Erythroblast (primary cell): ENCODE measurements at regions not wholly inside any gene's neighbourhood (a gene's known extent, or its start where the extent isn't known, plus 50 kb on each side); places are given as distances from the start of the nearest gene placed in this dataset.
A peak's percentile ranks its signal among the peaks of the same experiment; 100 is the strongest.
"Not testable (repeated sequence)": the region's sequence is repeated elsewhere in the genome, so short reads cannot be mapped to it uniquely, and the experiment has no call there.

ENCODE experiments used
- DNase-seq, 2 experiments: peaks; one replicate each; lab custom pipeline; 2025; lab: John Stamatoyannopoulos, UW
- GATA1 ChIP-seq: IDR thresholded peaks from 2 replicates; pipeline ENCODE4 v1.6.1; 2011; ENCODE audit warnings: low read depth, mild to moderate bottlenecking, control low read depth, low read length, moderate library complexity
- POLR2A ChIP-seq: IDR thresholded peaks from 2 replicates; pipeline ENCODE4 v1.6.1; 2011; ENCODE audit warnings: mild to moderate bottlenecking, low read length

- no peak for TF ChIP-seq GATA1
- TF ChIP-seq POLR2A = no peak
- DNase-seq = peak; percentile 85 to 95
These were observed 112.5 kb upstream of the LARP1 start for GRCh38 chr5:154642499-154643245.

GRCh38 chr5:154640213-154640831 lies 114.9 kb upstream of the LARP1 start:
- peak; percentile 47 to 58 for DNase-seq

GRCh38 chr5:154636786-154637185 lies 118.4 kb upstream of the LARP1 start:
- DNase-seq = not testable (repeated sequence)

DNA sequence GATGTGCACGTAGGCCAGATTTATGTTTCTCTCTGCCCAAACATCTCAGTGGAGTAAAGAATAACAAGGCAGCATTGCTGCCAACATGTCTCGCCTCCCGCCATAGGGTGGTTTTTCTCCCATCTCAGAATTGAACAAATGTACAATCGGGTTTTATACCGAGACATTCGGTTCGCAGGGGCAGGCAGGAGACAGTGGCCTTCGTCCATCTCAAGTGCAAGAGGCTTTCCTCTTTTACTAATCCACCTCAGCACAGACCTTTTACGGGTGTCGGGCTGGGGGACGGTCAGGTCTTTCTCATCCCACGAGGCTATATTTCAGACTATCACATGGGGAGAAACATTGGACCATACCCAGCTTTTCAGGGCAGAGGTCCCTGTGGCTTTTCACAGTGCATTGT lies 118.9 kb upstream of the LARP1 start:
- not testable (repeated sequence) for DNase-seq

- DNase-seq = not testable (repeated sequence)
These were observed 121.4 kb upstream of the LARP1 start for GRCh38 chr5:154633744-154634143.

DNA sequence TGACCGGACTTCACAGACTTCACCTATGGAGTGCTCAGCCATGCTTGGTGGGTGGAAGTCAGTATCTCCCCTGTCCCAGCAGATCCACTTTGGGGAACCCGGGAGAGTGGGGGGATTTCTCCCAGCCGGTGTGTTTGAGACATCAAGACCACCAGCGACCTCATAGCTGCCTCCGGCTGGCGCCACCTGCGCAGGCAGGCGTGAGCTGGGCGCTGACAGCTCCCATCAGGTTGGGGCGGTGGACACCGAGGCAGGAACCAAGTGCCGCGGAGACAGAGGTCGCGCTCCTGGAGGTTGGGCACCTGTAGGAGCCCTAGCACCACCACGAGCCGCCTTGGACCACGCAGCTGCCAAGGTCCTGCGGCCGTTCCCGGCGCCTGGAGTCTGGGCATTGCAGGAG lies 124.0 kb upstream of the LARP1 start:
- no peak for DNase-seq
- no peak for TF ChIP-seq POLR2A
- no peak for TF ChIP-seq GATA1

GRCh38 chr5:154630410-154630809 lies 124.8 kb upstream of the LARP1 start:
- DNase-seq = no peak

DNA sequence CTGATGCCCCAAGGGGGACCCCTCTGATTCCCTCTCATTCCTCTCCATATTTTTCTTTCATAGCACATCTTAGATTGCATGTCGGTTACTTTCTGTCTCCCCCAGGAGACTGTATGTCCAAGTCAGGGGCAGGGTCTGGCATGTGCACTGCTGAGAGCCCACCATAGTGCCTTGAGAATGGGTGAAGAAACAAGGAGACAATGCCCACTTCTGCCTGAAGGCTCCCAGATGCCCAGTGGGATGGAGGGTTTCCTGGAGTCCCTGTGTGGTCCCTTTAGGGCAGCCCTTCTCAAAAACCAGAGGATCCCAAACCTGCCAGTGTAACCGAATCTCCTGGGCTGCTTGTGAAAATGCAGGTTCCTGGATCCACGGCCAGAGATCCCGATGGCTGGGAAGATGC lies 126.5 kb upstream of the LARP1 start:
- TF ChIP-seq GATA1 (no peak), POLR2A (no peak)
- no peak for DNase-seq

More at GRCh38 chr5:154630410-154630809, 124.8 kb upstream of the LARP1 start:
- no peak for TF ChIP-seq POLR2A
- no peak for TF ChIP-seq GATA1

- TF ChIP-seq POLR2A (no peak), GATA1 (no peak)
- DNase-seq = peak in 1 of 2 experiments; percentile 17
These were observed 127.2 kb upstream of the LARP1 start for GRCh38 chr5:154627698-154628678.

GRCh38 chr5:154626876-154627557 lies 128.2 kb upstream of the LARP1 start:
- no peak for TF ChIP-seq GATA1
- TF ChIP-seq POLR2A = no peak
- no peak for DNase-seq

- no peak for TF ChIP-seq POLR2A
- TF ChIP-seq GATA1 = no peak
- no peak for DNase-seq
These were observed 130.1 kb upstream of the LARP1 start for GRCh38 chr5:154625031-154625430.

DNA sequence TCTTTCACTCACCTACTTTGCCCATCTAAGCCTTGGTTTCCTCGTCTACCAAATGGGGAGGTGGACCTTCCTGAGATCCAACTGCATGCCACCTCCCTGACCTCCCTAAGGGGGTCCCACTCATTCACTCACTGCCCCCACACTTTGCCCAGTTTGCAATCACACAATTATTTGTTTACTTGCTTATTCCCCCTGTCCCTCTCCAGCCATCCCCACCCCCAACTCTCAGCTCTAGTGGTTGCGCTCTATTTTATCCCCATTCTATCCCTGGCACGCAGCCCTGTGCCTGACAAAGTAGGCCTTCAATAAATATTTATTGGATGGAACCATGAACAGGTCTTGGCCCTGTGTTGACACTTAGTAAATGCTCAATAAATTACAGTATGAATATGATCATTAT lies 130.8 kb upstream of the LARP1 start:
- TF ChIP-seq GATA1 = no peak
- TF ChIP-seq POLR2A = no peak
- no peak for DNase-seq

DNA sequence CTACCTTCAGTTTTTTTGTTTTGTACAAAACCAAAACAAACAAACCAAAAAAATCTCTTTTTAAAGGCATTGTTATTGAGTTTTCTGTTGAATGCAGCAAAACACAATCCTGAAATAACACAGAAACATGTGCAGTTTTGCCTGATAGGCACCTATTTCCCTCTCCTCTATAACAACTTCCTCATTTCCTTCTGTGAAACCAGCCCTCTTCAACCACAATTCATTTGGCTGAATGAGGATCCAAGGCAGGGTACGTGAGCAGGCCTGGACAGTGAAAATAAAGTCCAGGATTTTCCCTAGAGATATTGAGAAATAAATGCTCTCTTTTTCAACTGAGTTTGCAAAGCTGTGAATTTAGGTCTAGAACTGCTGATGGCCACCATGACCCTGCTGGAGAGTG lies 134.8 kb upstream of the LARP1 start:
- TF ChIP-seq GATA1 = no peak
- no peak for TF ChIP-seq POLR2A
- no peak for DNase-seq

DNA sequence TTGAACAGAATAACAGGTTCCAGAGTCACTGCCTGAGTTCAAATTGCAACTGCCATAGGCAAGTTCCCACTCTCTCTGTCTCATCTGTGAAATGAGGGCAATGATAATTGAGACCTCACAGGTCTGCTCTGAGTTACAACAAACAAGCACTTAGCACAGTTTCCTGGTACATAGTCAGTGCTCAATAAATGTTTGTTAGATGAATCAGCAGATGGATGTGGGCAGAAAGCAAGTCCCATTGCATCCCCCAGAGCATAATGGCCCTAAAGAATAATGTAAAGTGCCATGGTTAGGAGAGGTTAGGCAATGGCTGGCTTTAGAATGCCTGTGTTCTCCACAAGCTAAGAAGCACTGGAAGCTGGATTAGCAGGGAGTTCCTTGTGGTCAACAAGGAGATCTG lies 136.5 kb upstream of the LARP1 start:
- DNase-seq = no peak
- TF ChIP-seq GATA1 (no peak), POLR2A (no peak)
